ENCODE measurements at regions not wholly inside any gene's neighbourhood (a gene's known extent, or its start where the extent isn't known, plus 50 kb on each side); places are given as distances from the start of the nearest gene placed in this dataset.

DNA sequence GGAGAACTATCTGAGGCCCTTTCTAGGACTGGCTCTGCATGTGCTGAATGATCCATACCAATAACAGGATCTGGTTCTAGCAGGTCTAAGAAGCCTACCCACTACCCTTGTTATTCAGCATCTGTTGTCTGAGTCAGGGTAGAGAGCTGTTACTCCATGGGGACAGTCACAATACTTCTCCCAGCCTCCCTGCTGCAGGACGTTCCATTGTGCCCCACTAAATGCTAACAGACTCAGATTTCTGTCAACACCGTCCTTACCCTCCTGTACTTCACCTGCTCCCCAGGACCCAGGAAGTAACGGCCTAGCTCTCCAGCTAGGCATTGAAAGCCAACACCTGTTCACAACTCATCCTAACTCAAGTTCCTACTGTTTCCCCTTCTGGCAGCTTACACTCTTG is 719.7 kb upstream of the ID2 start:
- no peak for TF ChIP-seq CTCF (conservative IDR thresholded peaks at IDR 0.05; ENCODE audit: low read depth, low read length)
- no peak for TF ChIP-seq EZH2 (IDR thresholded peaks at IDR 0.05; ENCODE audit: borderline replicate concordance, low read depth, low read length, poor library complexity, severe bottlenecking)
